GM18870 (cell line): ENCODE measurements at regions not wholly inside any gene's neighbourhood (a gene's known extent, or its start where the extent isn't known, plus 50 kb on each side); places are given as distances from the start of the nearest gene placed in this dataset.

Source experiments
- ATAC-seq: cut with Tn5 transposase; IDR thresholded peaks from one replicate; pipeline ENCODE4 v1.9.1; 2021; ENCODE audit warnings: moderate library complexity; ENCODE audit not compliant: unreplicated experiment

GRCh38 chr5:61777292-61777691, 445.2 kb downstream of the ZSWIM6 start:
- no peak for ATAC-seq

- ATAC-seq, result no peak
Observed at GRCh38 chr5:61779743-61780142, 447.7 kb downstream of the ZSWIM6 start.

GRCh38 chr5:61783481-61783880, 451.4 kb downstream of the ZSWIM6 start:
- no peak for ATAC-seq

- ATAC-seq, result no peak
Observed at GRCh38 chr5:61784341-61784740, 452.3 kb downstream of the ZSWIM6 start.

GRCh38 chr5:61788548-61788947, 456.5 kb downstream of the ZSWIM6 start:
- ATAC-seq, result no peak

- no peak for ATAC-seq
Observed at GRCh38 chr5:61790007-61790406, 457.9 kb downstream of the ZSWIM6 start.

- peak; percentile 83 for ATAC-seq
Observed at GRCh38 chr5:61790678-61791077, 458.6 kb downstream of the ZSWIM6 start.

GRCh38 chr5:61796773-61797172, 464.7 kb downstream of the ZSWIM6 start:
- no peak for ATAC-seq

GRCh38 chr5:61800450-61800849, 468.4 kb downstream of the ZSWIM6 start:
- ATAC-seq, result no peak

GRCh38 chr5:61801174-61801573, 469.1 kb downstream of the ZSWIM6 start:
- no peak for ATAC-seq

GRCh38 chr5:61802456-61802855, 470.4 kb downstream of the ZSWIM6 start:
- no peak for ATAC-seq

GRCh38 chr5:61805101-61805500, 473.0 kb downstream of the ZSWIM6 start:
- ATAC-seq, result no peak

- ATAC-seq, result no peak
Observed at GRCh38 chr5:61806491-61807020, 474.5 kb downstream of the ZSWIM6 start.

- no peak for ATAC-seq
Observed at GRCh38 chr5:61808091-61808490, 476.0 kb downstream of the ZSWIM6 start.

- ATAC-seq, result no peak
Observed at GRCh38 chr5:61808909-61809308, 476.9 kb downstream of the ZSWIM6 start.

GRCh38 chr5:61809651-61810050, 477.6 kb downstream of the ZSWIM6 start:
- ATAC-seq, result no peak

GRCh38 chr5:61811052-61811451, 479.0 kb downstream of the ZSWIM6 start:
- ATAC-seq, result peak; percentile 76

- no peak for ATAC-seq
Observed at GRCh38 chr5:61813361-61813760, 481.3 kb downstream of the ZSWIM6 start.

GRCh38 chr5:61815339-61815738, 483.3 kb downstream of the ZSWIM6 start:
- no peak for ATAC-seq

GRCh38 chr5:61816146-61816545, 484.1 kb downstream of the ZSWIM6 start:
- ATAC-seq, result no peak

- no peak for ATAC-seq
Observed at GRCh38 chr5:61816585-61817450, 484.8 kb downstream of the ZSWIM6 start.

GRCh38 chr5:61817472-61818326, 485.6 kb downstream of the ZSWIM6 start:
- ATAC-seq, result no peak
